D721Med (cell line): ENCODE measurements at regions not wholly inside any gene's neighbourhood (a gene's known extent, or its start where the extent isn't known, plus 50 kb on each side); places are given as distances from the start of the nearest gene placed in this dataset.

ENCODE experiments used
- DNase-seq: peaks from one replicate; pipeline ENCODE4 v3.0.0; 2011; ENCODE audit warnings: low spot score; ENCODE audit not compliant: insufficient read length
- FAIRE-seq: peaks from 2 replicates; lab custom pipeline; 2011; peaks lifted over from hg19 to GRCh38; lab: Jason Lieb, UNC
- CTCF ChIP-seq: IDR thresholded peaks from 2 replicates; pipeline ENCODE4 v1.5.1; 2012; ENCODE audit warnings: mild to moderate bottlenecking, control low read depth; ENCODE audit not compliant: insufficient read depth; ENCODE audit errors: missing control alignments

GRCh38 chr20:63081351-63081750 is 74.6 kb upstream of the BHLHE23 start:
- no peak for TF ChIP-seq CTCF
- FAIRE-seq (no peak), DNase-seq (no peak)

- no peak for FAIRE-seq
- TF ChIP-seq CTCF: no peak
- DNase-seq: no peak
Observed at GRCh38 chr20:63080811-63081210, 74.0 kb upstream of the BHLHE23 start.

- no peak for TF ChIP-seq CTCF
- FAIRE-seq (no peak), DNase-seq (no peak)
Observed at GRCh38 chr20:63080411-63080810, 73.6 kb upstream of the BHLHE23 start.

- DNase-seq: no peak
- no peak for FAIRE-seq
- TF ChIP-seq CTCF: no peak
Observed at GRCh38 chr20:63079971-63080370, 73.2 kb upstream of the BHLHE23 start.

- no peak for DNase-seq
- TF ChIP-seq CTCF: no peak
- FAIRE-seq: no peak
Observed at GRCh38 chr20:63077705-63078104, 70.9 kb upstream of the BHLHE23 start.

GRCh38 chr20:63076421-63076820 is 69.7 kb upstream of the BHLHE23 start:
- FAIRE-seq (no peak), DNase-seq (no peak)
- TF ChIP-seq CTCF: no peak

GRCh38 chr20:63074631-63075030 is 67.9 kb upstream of the BHLHE23 start:
- no peak for TF ChIP-seq CTCF
- DNase-seq: no peak
- FAIRE-seq: no peak
